GM10248 (cell line): ENCODE measurements at regions not wholly inside any gene's neighbourhood (a gene's known extent, or its start where the extent isn't known, plus 50 kb on each side); places are given as distances from the start of the nearest gene placed in this dataset.

ENCODE experiments used
- CTCF ChIA-PET: fragments of 300-600 bp; sonication (Branson Sonifier 250); formaldehyde crosslinking; extraction: SDS; loops from one replicate; lab custom pipeline; 2021; ENCODE audit warnings: antibody characterized with exemption; lab: Yijun Ruan, JAX
- POLR2A ChIA-PET: fragments of 350-650 bp; sonication (Branson Sonifier 250); formaldehyde crosslinking; extraction: SDS; loops from one replicate; lab custom pipeline; 2020; ENCODE audit warnings: antibody characterized with exemption; lab: Yijun Ruan, JAX
- DNase-seq: peaks from one replicate; pipeline ENCODE4 v3.0.0; 2012; ENCODE audit errors: extremely low spot score
- CTCF ChIP-seq: IDR thresholded peaks from 2 replicates; pipeline ENCODE4 v1.5.1; 2012; ENCODE audit warnings: mild to moderate bottlenecking, low read depth; ENCODE audit errors: extremely low read depth, missing control alignments, control extremely low read depth

- POLR2A ChIA-PET: no interaction called here
- TF ChIP-seq CTCF: no peak
- DNase-seq: no peak
- CTCF ChIA-PET: no interaction called here
Observed at GRCh38 chr10:20644421-20644820, 252.7 kb downstream of the NEBL start.

DNA sequence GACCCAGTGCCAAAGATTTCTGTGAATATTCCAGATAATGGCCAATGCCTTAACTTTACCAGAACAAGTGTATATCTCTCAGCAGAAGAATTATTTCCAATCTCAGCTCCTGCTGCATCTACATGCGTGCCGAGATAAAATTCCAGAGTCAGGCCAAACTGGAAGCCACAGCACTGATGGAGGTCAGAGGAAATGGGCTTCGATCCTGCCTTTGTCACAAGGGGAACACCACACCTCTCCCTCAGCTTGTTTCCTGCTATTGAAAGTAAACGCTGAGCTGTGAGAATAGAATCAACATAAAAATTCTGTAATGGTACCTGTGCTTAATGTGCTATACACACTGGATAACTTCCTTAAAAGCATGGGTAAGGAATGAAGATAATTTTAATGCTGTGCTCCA lies 255.5 kb downstream of the NEBL start:
- ChIA-PET POLR2A (no interaction called here), CTCF (no interaction called here)
- no peak for DNase-seq
- no peak for TF ChIP-seq CTCF

- no peak for TF ChIP-seq CTCF
- CTCF ChIA-PET: no interaction called here
- POLR2A ChIA-PET: no interaction called here
- no peak for DNase-seq
Observed at GRCh38 chr10:20635570-20635969, 261.5 kb downstream of the NEBL start.

DNA sequence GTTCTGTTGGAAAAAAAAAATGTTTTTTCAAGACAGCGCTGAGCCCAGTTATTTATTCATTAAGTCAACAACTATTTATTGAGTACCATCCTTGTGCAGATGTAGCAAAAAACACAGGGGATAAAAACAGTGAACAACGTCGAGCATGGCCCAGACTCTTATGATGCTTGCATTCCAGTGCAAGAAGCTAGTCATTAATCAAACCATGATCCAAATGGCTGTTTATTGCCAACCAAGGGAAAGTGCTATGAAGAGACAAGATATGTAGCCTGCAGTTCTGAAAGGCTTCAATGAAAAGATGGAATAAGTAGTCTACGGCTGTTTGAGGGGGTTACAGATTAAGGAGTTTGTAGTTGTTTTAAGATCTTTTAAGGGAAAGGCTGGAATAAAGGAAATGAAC lies 262.3 kb downstream of the NEBL start:
- ChIA-PET POLR2A (no interaction called here), CTCF (no interaction called here)
- DNase-seq: no peak
- no peak for TF ChIP-seq CTCF

DNA sequence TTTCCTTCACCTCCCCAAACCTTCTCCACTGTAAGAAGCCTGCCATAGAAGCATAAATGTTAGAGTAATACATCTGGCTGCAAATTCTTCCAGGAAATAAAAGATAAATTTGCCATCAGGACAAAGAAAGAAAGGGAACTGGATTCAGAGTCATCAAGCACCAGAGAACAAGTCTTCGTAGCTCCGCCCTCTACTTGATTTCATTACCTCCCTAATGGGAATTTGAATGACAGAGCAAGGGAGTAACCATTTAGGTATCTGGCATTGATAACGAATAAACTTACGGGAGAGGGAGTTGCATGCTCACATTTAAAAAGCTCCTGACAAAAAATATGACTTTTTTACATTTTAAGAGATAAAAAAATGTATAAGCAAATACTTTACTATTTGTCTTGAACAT lies 263.4 kb downstream of the NEBL start:
- DNase-seq: no peak
- CTCF ChIA-PET: no interaction called here
- POLR2A ChIA-PET: no interaction called here
- no peak for TF ChIP-seq CTCF

- no peak for TF ChIP-seq CTCF
- ChIA-PET CTCF (no interaction called here), POLR2A (no interaction called here)
Observed at GRCh38 chr10:20632696-20633095, 264.4 kb downstream of the NEBL start.

GRCh38 chr10:20631229-20631628 lies 265.9 kb downstream of the NEBL start:
- DNase-seq: no peak

More at GRCh38 chr10:20632696-20633095, 264.4 kb downstream of the NEBL start:
- no peak for DNase-seq

More at GRCh38 chr10:20631229-20631628, 265.9 kb downstream of the NEBL start:
- ChIA-PET POLR2A (no interaction called here), CTCF (no interaction called here)
- TF ChIP-seq CTCF: no peak
